ENCODE measurements at regions not wholly inside any gene's neighbourhood (a gene's known extent, or its start where the extent isn't known, plus 50 kb on each side); places are given as distances from the start of the nearest gene placed in this dataset.

- no peak for DNase-seq (ENCODE audit: low spot score)
- intact Hi-C loops (cut with DNase I), result no loop called here
Measured at GRCh38 chr1:96983866-96984265, 262.3 kb downstream of the PTBP2 start.

GRCh38 chr1:96987186-96987703, 265.7 kb downstream of the PTBP2 start:
- DNase-seq (ENCODE audit: low spot score), result no peak
- intact Hi-C loops (cut with DNase I), result no loop called here

GRCh38 chr1:96989302-96989701, 267.7 kb downstream of the PTBP2 start:
- intact Hi-C loops (cut with DNase I), result no loop called here
- no peak for DNase-seq (ENCODE audit: low spot score)

GRCh38 chr1:96990136-96990535, 268.6 kb downstream of the PTBP2 start:
- no peak for DNase-seq (ENCODE audit: low spot score)
- intact Hi-C loops (cut with DNase I), result no loop called here

- intact Hi-C loops (cut with DNase I), result no loop called here
- no peak for DNase-seq (ENCODE audit: low spot score)
Measured at GRCh38 chr1:96991261-96991660, 269.7 kb downstream of the PTBP2 start.

- DNase-seq (ENCODE audit: low spot score), result no peak
- intact Hi-C loops (cut with DNase I), result no loop called here
Measured at GRCh38 chr1:96992871-96993270, 271.3 kb downstream of the PTBP2 start.

GRCh38 chr1:96995351-96995750, 273.8 kb downstream of the PTBP2 start:
- no peak for DNase-seq (ENCODE audit: low spot score)

GRCh38 chr1:96996001-96996400, 274.4 kb downstream of the PTBP2 start:
- intact Hi-C loops (cut with DNase I), result no loop called here
- DNase-seq (ENCODE audit: low spot score), result no peak

More at GRCh38 chr1:96995351-96995750, 273.8 kb downstream of the PTBP2 start:
- intact Hi-C loops (cut with DNase I), result no loop called here

- no peak for DNase-seq (ENCODE audit: low spot score)
- intact Hi-C loops (cut with DNase I), result no loop called here
Measured at GRCh38 chr1:96997717-96998116, 276.1 kb downstream of the PTBP2 start.

- no peak for DNase-seq (ENCODE audit: low spot score)
- intact Hi-C loops (cut with DNase I), result no loop called here
Measured at GRCh38 chr1:96998466-96998865, 276.9 kb downstream of the PTBP2 start.

GRCh38 chr1:96999191-96999590, 277.6 kb downstream of the PTBP2 start:
- intact Hi-C loops (cut with DNase I), result no loop called here
- DNase-seq (ENCODE audit: low spot score), result no peak

- intact Hi-C loops (cut with DNase I), result no loop called here
- DNase-seq (ENCODE audit: low spot score), result no peak
Measured at GRCh38 chr1:97004054-97004453, 282.5 kb downstream of the PTBP2 start.

GRCh38 chr1:97004743-97005142, 283.2 kb downstream of the PTBP2 start:
- no peak for DNase-seq (ENCODE audit: low spot score)
- intact Hi-C loops (cut with DNase I), result no loop called here

- DNase-seq (ENCODE audit: low spot score), result no peak
- intact Hi-C loops (cut with DNase I), result no loop called here
Measured at GRCh38 chr1:97006044-97006661, 284.6 kb downstream of the PTBP2 start.

- DNase-seq (ENCODE audit: low spot score), result no peak
- intact Hi-C loops (cut with DNase I), result no loop called here
Measured at GRCh38 chr1:97007840-97008604, 286.4 kb downstream of the PTBP2 start.

- no peak for DNase-seq (ENCODE audit: low spot score)
- intact Hi-C loops (cut with DNase I), result no loop called here
Measured at GRCh38 chr1:97010566-97011264, 289.1 kb downstream of the PTBP2 start.

- DNase-seq (ENCODE audit: low spot score), result no peak
- intact Hi-C loops (cut with DNase I), result no loop called here
Measured at GRCh38 chr1:97013136-97013535, 291.6 kb downstream of the PTBP2 start.

GRCh38 chr1:97013941-97014340, 292.4 kb downstream of the PTBP2 start:
- DNase-seq (ENCODE audit: low spot score), result no peak
- intact Hi-C loops (cut with DNase I), result no loop called here

- no peak for DNase-seq (ENCODE audit: low spot score)
- intact Hi-C loops (cut with DNase I), result no loop called here
Measured at GRCh38 chr1:97014426-97014825, 292.8 kb downstream of the PTBP2 start.

- DNase-seq (ENCODE audit: low spot score), result no peak
- intact Hi-C loops (cut with DNase I), result no loop called here
Measured at GRCh38 chr1:97017895-97018294, 296.3 kb downstream of the PTBP2 start.
